HG03378 (cell line): ENCODE measurements at regions not wholly inside any gene's neighbourhood (a gene's known extent, or its start where the extent isn't known, plus 50 kb on each side); places are given as distances from the start of the nearest gene placed in this dataset.

Source experiments
- ATAC-seq: cut with Tn5 transposase; IDR thresholded peaks from one replicate; pipeline ENCODE4 v1.9.1; 2021; ENCODE audit warnings: mild to moderate bottlenecking, moderate library complexity; ENCODE audit not compliant: unreplicated experiment

DNA sequence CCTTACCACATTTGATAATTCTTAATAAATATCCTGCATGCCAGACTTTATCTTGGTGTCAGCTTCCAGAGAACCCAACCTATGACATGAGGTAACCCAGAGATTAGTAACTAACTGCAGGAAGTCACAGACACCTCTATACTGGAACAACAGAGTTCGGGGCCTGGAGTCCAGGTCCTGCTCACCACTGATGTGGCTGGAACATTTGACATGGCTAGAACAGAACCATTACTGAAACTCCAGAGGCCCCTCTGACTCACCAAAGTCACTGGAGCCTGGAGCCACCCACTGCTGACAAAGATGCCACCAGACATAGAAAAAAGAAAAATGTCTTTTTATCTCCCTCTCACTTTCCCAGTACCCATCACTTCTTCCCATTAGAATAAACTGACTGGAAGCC, 403.7 kb downstream of the MID1IP1 start:
- ATAC-seq, result peak; percentile 52

- ATAC-seq, result no peak
Observed at GRCh38 chrX:39205467-39205866, 404.2 kb downstream of the MID1IP1 start.

DNA sequence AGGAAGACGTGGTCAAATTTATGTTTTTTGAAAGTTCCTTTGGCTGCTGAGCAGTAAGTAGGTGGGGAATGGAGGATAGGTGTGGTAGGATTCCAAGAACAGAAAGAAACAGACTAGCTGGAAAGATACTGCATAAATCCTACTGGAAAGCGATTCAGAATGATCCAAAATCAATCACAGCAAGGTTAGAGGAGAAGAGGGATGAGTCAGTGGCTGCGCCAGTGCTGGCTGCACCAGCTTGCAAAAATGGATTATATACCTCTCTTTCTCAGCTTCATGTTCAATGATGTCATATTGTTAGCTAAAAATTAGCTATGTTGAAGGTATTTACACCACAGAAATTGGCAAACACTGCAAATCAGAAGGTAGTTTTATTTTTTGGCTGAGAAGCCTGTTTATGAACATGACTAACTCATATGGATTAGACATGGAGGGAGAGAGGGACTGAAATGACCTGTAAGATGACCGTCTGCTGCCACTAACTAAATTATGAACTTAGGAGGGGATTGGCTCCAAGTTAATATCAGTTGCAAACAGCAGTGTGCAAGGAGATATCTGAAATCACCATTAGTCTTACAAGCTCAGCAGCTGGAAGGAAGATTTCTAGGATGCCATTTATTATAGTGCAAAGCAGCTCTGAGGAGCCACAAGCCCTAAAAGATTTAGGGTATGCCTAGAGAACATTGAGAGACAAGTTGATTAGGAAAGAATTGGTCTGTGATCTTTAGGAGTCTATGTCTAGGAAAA, 405.3 kb downstream of the MID1IP1 start:
- ATAC-seq, result no peak

GRCh38 chrX:39211501-39211900, 410.2 kb downstream of the MID1IP1 start:
- no peak for ATAC-seq

GRCh38 chrX:39212456-39212855, 411.2 kb downstream of the MID1IP1 start:
- ATAC-seq, result no peak

- no peak for ATAC-seq
Observed at GRCh38 chrX:39214387-39215126, 413.3 kb downstream of the MID1IP1 start.

DNA sequence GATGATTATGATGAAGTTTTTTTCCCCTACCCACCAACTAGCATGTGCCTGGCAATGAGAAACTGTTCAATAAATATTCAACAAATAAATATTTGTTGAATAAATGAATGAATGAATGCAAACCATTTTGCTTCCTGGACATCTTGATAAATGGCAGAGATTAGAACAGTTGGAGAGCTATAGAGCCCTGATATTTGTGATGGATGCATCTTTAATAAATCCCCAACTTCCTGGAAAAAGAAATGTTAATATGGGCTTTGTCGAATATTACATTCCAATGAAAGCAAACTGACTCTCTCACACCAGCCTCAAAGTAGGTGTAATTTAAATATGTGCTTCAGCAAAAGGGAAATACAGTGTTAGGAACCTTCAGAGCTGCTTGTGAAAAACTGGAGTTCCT, 419.7 kb downstream of the MID1IP1 start:
- no peak for ATAC-seq

DNA sequence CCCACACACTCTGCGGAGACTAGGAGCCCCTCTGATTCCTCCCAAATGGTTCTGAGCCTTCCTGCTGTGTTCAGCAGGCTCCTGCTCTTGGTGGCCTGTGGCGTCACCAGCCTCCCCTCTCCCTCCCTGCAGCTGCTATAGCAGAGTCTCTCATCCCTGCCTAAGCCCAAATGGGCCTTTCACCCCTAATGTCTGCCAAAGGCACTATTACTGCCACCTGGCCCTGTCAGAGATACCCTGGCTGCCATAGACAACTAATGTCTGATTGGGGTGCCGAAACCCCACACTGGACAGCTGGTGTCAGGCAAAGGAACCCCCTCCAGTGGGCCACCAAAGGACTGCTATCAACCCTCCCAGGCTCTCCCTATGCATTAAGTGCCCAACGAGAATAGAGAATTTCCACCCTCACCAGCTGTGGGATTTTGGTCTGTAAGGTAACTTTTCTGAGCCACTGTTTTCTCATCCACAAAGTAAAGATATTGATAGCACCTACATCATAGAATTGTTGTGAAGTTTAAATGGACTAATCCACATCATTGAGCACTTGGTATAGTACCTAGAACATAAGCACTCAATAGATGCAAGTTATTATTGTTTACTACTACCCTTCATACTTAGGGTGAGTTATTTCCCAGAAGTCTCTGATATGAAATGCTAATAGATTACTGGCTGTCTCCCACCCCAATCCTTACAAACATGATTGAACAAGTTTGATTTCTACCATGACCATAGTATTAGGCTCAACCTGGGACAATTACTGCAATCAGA, 421.3 kb downstream of the MID1IP1 start:
- ATAC-seq, result no peak

DNA sequence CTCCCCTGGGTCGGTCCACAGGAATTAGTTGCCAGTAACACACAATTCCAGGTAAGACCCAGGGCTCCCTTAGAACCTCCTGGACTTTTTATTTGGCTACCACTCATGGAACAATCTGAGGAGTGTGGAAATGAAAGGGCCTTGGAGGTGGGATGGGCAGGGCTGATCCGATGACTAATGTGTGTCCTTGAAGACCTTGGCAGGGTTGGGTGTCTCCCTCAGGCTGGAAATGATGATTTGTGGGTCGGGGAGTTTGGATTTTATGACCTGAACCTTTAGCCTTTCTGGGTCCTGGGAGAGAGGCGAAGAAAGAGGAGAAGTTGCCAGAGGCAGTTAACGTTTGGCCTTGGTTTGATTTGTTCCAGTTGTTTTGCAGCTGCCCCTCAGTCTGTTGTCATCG, 425.0 kb downstream of the MID1IP1 start:
- no peak for ATAC-seq

- ATAC-seq, result no peak
Observed at GRCh38 chrX:39227371-39227770, 426.1 kb downstream of the MID1IP1 start.

DNA sequence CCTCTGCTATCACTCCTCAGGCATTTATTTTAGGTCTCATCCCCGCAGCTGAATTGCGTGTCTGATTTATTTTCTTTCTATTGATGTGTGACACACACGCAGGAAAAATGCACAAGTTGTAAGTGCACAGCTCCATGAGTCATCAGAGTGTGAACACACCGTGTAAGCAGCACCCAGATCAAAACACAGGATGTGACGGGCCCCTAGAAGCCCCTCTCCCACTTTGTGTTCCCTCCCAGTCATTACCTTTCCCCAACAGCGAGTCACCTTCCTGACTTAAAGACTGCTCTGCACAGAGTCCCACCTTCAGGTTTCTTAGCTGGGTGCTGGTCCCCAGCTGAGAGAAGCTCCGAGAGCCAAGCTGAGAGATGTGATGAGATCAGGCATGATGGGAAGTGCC, 436.7 kb downstream of the MID1IP1 start:
- ATAC-seq, result no peak

DNA sequence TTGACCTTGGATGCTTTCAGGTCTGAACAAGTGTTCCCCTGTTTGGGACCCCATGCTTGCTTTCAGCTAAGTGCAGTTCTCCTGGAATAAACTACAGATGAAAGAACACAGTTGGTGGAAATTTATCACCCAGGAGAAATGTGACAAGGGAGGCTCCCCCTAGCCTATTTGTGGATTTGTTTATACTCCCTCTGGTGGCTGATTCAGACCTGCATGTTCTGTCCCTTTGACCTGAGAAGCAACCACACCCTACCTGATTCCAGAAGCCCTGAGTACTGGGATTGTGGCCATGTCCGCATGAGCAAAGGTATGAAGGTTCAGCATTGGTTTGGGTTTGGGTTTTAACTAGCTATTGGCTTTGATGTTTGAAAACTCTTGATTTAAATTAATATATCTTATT, 440.9 kb downstream of the MID1IP1 start:
- ATAC-seq, result no peak

DNA sequence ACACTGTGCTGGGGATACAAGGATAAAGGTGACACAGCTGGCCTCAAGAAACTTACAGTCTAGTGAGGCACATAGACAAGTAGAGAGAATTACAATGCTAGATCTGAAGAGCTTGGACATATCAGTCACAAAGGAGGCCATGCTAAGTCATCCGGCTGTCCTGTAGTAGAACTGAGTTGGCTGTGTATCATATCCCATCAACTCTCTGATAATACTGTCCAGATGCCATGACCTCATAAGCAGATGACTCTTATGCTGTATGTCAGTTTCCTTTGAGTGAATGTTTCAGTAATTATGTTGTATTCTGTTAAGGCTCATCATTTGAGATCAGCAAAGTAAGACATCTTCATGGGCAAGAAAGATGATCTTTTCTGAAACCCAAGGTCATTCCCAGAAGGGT, 442.9 kb downstream of the MID1IP1 start:
- ATAC-seq, result no peak

DNA sequence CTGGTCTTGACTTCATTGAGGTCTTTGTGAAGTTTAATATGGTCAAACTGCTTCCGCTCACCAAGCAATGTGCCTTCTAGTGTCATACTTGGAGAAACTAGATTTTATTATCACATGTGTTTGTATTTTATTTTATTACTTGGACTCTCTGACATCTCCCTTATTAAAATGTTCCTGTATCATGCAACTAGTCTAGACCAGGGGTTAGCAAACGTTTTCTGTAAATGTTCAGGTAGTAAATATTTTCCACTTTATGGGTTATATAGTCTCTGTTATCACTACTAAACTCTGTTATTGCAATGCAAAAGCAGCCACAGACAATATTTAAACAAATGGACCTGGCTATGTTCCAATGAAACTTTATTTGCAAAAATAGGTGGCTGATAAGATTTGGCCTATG, 443.8 kb downstream of the MID1IP1 start:
- ATAC-seq, result no peak

DNA sequence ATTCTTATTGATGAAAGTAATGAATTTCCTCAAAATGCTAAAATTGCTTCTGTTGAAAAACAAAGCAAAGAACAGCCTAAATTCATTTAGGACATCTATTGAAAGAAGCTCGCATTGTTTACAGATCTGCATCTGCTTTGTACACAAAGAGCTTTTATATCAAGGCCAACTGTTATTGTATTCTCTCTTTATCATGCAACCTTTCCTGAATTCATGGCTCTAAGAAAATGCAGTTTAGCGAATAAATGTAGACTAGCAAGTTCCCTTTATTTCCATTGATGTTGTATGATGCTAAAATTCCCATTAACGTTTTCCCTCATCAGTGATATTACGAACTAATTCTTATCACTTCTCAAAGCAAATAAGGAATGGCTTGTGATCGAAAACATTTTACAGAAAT, 446.3 kb downstream of the MID1IP1 start:
- no peak for ATAC-seq

DNA sequence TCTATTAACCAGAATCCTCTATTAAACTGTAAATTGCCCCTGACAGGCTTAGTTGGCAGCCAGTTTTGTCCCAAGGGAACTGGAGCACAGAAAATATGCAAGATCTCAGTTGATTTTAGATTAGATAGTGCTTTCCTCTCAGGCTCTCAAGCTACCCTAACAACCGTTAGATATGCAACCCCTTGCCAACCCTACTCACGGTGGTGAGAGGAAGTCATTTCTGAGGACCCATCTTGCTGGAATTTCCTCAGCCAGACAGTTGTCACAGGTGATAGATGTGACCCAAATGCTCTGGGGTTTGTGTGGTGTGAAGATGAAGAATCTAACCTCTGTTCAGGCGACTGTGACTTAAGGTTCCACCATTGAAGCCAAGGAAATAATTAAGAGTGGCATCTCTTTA, 447.1 kb downstream of the MID1IP1 start:
- no peak for ATAC-seq

- ATAC-seq, result no peak
Observed at GRCh38 chrX:39249999-39250398, 448.7 kb downstream of the MID1IP1 start.

DNA sequence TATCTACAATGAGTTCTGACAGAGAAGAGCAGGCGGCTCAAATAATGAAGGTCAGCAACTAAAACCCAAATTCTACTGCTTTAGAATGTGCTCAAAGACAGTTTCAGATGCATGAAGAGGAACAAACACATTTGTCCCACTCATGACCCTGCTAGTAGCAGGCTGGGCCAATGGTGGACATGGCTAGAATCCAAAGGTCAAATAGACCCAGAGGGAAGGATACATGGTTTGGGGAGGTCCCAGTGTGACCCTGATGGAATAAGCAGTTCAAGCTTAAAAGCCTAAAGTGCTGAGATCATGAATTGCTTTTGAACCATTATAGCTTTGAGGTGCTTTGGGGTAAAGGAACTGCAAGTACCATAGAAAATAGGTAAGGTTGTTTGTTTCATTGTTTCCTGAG, 450.7 kb downstream of the MID1IP1 start:
- no peak for ATAC-seq

DNA sequence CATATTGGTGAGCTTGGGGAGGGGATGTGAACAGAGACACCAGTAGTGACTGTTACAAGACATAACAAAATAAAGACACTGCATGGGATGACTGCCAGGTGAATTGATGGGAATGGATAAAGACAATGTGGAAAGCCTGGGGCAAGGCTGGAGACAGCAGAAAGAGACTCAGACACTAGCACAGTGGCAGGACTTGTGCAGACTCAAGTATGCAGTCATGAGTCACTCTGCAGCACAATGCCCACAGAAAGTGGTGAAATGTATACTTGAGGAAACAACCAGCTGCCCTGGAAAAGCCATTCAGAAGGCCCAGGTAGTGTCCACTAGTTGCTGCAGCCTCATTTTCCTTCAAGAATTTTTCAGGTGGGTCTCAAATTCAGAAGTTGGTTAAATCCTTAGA, 452.3 kb downstream of the MID1IP1 start:
- ATAC-seq, result no peak

DNA sequence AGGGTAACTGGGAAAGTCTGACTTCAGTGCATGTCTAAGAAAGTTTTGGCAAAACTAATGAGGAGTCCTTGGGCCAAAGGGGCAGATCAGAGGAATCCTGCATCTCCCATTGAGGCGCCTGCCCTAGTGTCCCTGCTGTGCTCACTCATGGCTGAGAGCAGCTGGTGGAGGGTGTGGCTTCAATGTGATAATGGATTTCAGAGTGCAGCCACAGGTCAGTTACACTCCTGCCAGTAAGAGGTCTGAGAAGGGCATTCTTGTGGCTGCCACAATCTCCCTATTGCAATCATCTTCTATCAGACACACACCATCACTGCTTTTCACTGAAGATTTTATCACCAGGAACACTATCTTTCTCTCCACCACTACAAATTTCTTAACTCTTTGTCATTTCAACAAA, 457.1 kb downstream of the MID1IP1 start:
- ATAC-seq, result no peak

DNA sequence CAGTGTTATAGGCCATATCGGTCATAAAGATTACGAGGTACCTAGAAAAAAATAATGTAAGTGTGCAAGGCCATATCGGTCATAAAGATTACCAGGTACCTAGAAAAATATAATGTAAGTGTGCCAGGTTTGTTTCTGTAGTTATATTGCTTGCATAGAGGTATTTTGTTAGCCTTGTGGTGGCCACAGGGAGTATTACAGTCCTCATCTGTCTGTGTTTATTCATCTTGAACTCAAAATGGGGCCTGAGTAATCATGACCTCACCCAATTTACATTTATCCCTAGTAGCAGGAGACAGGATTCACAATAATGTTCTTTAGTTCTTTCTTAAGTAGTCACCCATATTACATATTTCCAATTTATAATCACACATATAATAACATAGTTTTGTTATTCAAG, 459.7 kb downstream of the MID1IP1 start:
- no peak for ATAC-seq
